Suppressor macrophage (primary cell): ENCODE measurements at regions not wholly inside any gene's neighbourhood (a gene's known extent, or its start where the extent isn't known, plus 50 kb on each side); places are given as distances from the start of the nearest gene placed in this dataset.
"Not testable (repeated sequence)": the region's sequence is repeated elsewhere in the genome, so short reads cannot be mapped to it uniquely, and the experiment has no call there.

Experiments
- DNase-seq, 4 experiments: peaks; one replicate each; pipeline ENCODE4 v3.0.0-alpha.2; 2020 to 2022

DNA sequence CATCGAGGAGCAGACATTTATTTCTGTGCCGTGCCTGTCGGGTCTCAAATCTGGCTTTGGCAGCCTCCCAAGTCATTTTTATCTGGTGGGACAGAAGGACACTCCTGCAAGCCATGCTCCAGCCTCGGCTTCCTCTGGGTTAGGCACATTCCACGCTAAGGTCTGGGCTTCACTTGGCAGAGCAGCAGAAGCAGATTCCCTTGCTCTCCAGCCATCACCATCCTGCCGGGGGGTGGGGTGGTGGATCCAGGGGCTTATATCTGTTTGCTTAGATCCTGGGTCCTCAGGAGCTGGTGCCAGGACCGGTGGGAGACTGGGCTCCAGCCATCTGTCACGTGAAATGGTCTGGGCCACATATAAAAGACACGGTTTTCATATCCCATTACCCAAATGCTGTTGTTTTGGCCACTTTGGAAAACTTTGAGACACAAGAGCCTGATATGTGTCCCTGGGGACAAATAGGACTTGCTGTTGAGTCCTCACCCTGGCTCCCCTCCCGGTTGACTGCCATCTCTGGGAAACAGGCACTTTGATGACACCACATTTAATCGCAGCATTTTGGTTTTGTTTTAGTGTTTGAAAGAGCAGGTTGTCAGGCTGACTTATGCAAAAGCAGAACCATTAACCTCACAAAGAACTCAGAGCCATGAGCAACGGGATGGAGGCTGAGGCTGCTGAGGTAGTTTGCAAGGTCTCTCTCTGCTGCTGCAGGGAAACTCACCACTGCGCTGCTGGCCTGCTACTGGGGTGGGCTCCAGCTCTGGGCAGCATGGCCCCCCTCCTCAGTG lies 69.6 kb upstream of the PRMT8 start:
- DNase-seq: no peak

- not testable (repeated sequence) for DNase-seq
Measured at GRCh38 chr12:3424796-3425195, 66.2 kb upstream of the PRMT8 start.

- no peak for DNase-seq
Measured at GRCh38 chr12:3427956-3428355, 63.0 kb upstream of the PRMT8 start.

DNA sequence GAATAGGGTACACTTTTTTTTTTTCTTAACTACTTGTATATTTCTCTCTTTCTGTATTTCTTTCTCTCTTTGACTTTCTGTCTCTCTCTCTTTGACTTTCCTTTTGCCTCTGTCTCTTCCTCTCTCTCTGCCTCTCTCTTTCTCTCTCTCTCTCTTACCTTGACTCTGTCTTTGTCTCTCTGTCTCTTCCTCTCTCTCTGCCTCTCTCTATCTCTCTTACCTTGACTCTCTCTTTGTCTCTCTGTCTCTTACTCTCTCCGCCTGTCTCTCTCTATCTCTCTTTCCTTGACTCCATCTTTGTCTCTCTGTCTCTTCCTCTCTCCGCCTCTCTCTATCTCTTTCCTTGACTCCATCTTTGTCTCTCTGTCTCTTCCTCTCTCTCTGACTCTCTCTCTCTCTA lies 62.4 kb upstream of the PRMT8 start:
- no peak for DNase-seq

- not testable (repeated sequence) for DNase-seq
Measured at GRCh38 chr12:3429523-3429922, 61.5 kb upstream of the PRMT8 start.

DNA sequence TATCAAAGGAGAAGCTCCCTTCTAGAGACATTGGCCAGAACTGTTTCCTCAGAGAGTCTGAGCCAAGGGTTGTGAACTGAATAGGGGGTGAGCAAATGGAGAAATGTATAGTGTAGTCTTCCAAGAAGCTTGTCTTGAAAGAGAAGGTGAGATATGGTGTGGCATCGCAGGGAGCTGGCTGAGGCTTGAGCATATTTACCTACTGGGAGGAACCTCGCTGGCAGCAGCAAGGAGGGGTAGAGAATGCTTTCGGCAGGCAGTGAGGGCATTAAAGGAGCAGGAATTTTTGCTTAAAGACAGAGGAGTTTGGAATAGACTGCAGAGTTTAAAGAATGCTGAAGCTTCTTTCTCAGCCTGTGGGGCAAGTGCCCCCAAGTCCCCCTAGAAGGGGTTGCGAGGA lies 59.3 kb upstream of the PRMT8 start:
- no peak for DNase-seq

- DNase-seq: no peak
Measured at GRCh38 chr12:3432176-3432742, 58.7 kb upstream of the PRMT8 start.

- DNase-seq: no peak
Measured at GRCh38 chr12:3432868-3433267, 58.1 kb upstream of the PRMT8 start.

- no peak for DNase-seq
Measured at GRCh38 chr12:3436461-3437065, 54.4 kb upstream of the PRMT8 start.

DNA sequence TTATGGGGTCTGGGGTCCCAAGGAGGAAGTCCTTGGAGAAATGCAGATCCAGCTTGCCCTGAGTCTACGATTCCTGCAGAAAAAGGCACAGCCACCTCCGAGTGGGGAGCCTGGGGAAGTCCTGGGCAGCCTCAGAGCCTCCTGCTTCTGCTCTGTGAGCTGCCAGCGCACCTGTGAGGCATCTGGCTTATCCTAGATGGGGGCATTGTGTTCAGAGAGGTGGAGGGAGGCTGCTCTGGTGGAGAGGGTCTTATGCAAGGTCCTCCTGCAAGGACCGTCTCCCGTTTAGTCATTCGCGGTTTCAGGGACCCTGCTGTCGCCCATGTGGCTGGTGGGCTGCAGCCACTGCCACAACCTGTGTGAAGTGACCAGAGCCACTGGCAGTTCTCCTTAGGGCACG lies 53.0 kb upstream of the PRMT8 start:
- DNase-seq: no peak

DNA sequence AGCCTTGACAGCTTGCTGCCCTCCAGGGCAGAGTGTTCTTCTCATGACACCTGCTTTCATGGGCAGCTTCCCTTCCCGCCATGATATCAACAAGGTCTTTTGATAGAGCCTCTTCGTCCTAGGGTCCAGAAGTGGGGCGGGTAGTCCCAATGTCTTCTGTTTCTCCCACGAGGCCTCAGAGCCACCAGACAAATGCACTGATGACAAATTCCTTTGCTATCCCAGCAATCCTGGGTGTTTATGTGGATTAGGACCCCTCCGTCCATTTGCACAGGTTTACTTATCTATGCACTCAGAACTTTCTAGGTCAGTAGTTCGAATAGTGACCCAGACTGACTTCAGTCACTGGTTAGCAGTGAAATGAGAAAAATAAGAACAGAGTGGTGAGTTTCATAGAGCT lies 52.6 kb upstream of the PRMT8 start:
- no peak for DNase-seq
